Ishikawa (cell line): ENCODE measurements at regions not wholly inside any gene's neighbourhood (a gene's known extent, or its start where the extent isn't known, plus 50 kb on each side); places are given as distances from the start of the nearest gene placed in this dataset.

Experiments used
- CEBPB ChIP-seq: IDR thresholded peaks from 2 replicates; pipeline ENCODE4 v1.6.1; 2012
- CREB1 ChIP-seq: IDR thresholded peaks from 2 replicates; pipeline ENCODE4 v1.6.1; 2012; ENCODE audit warnings: low read depth
- EGR1 ChIP-seq: IDR thresholded peaks from 2 replicates; pipeline ENCODE4 v1.6.1; 2012
- EP300 ChIP-seq: IDR thresholded peaks from 2 replicates; pipeline ENCODE4 v1.6.1; 2012; ENCODE audit warnings: borderline replicate concordance
- FOXM1 ChIP-seq: IDR thresholded peaks from 2 replicates; pipeline ENCODE4 v1.6.1; 2012; ENCODE audit warnings: low read depth, borderline replicate concordance
- NFIC ChIP-seq: IDR thresholded peaks from 2 replicates; pipeline ENCODE4 v1.6.1; 2012
- RAD21 ChIP-seq: IDR thresholded peaks from 2 replicates; pipeline ENCODE4 v1.6.1; 2012; ENCODE audit warnings: low read depth
- TAF1 ChIP-seq: IDR thresholded peaks from 2 replicates; pipeline ENCODE4 v1.6.1; 2012; ENCODE audit warnings: low read depth, mild to moderate bottlenecking
- TCF12 ChIP-seq: IDR thresholded peaks from 2 replicates; pipeline ENCODE4 v1.6.1; 2012; ENCODE audit warnings: low read depth
- TEAD4 ChIP-seq: IDR thresholded peaks from 2 replicates; pipeline ENCODE4 v1.6.1; 2012
- USF1 ChIP-seq: IDR thresholded peaks from 2 replicates; pipeline ENCODE4 v1.6.1; 2012
- YY1 ChIP-seq: IDR thresholded peaks from 2 replicates; pipeline ENCODE4 v1.6.1; 2012; ENCODE audit warnings: low read depth
- ZBTB7A ChIP-seq: IDR thresholded peaks from 2 replicates; pipeline ENCODE4 v1.6.1; 2012; ENCODE audit warnings: low read depth
- TF ChIP-seq, protein P1 (sequence below): IDR thresholded peaks from 2 replicates; pipeline ENCODE4 v1.6.1; 2012; ENCODE audit warnings: low read depth, mild to moderate bottlenecking
- TF ChIP-seq, protein P2 (sequence below): IDR thresholded peaks from 2 replicates; pipeline ENCODE4 v1.6.1; 2012

DNA sequence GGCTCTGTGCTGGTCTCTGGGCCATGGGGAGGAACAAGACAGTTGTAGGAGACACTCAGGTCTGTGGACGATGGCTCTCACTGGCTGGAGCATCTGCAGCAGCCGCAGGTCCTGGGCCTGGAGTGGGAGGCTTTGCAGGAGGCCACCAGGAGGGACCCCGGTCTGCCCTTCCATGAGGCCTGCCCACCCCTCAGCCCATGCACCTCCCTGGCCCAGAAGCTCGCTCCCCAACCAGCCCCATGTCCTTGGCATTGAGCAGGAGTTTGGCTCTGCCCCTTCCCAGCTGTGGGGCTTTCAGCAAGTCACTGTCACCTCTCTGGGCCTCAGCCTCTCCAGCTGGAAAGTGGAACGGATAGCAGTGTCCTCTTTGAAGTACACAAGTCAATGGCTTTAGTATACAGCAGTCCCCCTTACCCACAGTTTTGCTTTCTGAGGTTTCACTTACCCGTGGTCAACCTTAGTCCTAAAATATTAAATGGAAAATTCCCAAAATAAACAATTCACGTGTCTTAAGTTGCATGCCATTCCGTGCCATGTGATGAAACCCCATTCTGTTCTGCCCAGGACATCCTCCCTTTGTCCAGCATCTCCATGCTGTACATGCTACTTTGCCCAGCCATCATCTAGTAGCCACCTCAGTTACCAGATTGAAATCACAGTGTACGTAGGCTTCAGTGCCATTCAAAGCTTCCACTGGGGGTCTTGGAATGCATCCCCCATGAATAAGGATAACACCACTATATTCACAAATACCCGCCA lies 104.0 kb downstream of the CPZ start:
- TF ChIP-seq USF1 (no peak), ZBTB7A (no peak), CEBPB (no peak)

- TF ChIP-seq TAF1, result no peak
- TF ChIP-seq, protein P1, sequence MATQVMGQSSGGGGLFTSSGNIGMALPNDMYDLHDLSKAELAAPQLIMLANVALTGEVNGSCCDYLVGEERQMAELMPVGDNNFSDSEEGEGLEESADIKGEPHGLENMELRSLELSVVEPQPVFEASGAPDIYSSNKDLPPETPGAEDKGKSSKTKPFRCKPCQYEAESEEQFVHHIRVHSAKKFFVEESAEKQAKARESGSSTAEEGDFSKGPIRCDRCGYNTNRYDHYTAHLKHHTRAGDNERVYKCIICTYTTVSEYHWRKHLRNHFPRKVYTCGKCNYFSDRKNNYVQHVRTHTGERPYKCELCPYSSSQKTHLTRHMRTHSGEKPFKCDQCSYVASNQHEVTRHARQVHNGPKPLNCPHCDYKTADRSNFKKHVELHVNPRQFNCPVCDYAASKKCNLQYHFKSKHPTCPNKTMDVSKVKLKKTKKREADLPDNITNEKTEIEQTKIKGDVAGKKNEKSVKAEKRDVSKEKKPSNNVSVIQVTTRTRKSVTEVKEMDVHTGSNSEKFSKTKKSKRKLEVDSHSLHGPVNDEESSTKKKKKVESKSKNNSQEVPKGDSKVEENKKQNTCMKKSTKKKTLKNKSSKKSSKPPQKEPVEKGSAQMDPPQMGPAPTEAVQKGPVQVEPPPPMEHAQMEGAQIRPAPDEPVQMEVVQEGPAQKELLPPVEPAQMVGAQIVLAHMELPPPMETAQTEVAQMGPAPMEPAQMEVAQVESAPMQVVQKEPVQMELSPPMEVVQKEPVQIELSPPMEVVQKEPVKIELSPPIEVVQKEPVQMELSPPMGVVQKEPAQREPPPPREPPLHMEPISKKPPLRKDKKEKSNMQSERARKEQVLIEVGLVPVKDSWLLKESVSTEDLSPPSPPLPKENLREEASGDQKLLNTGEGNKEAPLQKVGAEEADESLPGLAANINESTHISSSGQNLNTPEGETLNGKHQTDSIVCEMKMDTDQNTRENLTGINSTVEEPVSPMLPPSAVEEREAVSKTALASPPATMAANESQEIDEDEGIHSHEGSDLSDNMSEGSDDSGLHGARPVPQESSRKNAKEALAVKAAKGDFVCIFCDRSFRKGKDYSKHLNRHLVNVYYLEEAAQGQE, result no peak
These were observed 103.0 kb downstream of the CPZ start for GRCh38 chr4:8695237-8696219.

GRCh38 chr4:8694651-8695151 lies 102.1 kb downstream of the CPZ start:
- TF ChIP-seq CREB1 (no peak), CEBPB (no peak), TEAD4 (no peak), EGR1 (no peak), USF1 (no peak), NFIC (no peak), TCF12 (no peak), RAD21 (no peak), ZBTB7A (no peak), FOXM1 (no peak), YY1 (no peak), EP300 (no peak), TAF1 (no peak)
- TF ChIP-seq, protein P1, result no peak
- TF ChIP-seq, protein P2, sequence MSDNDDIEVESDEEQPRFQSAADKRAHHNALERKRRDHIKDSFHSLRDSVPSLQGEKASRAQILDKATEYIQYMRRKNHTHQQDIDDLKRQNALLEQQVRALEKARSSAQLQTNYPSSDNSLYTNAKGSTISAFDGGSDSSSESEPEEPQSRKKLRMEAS, result no peak

DNA sequence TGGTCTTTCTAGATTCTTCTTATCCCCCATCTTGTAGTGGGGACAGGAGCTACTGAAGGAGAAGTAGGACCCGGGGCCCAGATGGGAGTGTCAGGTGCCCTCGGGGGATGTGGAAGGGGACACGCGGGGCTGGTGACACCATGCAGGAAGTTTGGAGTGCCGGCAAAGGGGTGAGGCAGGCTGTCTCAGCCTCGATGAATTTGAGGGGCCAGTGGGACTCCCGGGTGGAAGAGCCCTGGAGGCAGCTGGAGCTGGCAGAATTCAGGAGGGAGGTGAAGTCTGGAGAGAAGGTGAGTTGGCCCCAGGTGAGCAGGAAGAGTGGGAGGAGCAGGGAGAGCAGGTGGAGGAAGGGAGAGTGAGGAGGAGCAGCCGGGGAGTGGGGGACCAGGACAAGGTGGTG lies 101.7 kb downstream of the CPZ start:
- TF ChIP-seq CEBPB (no peak), TCF12 (no peak), EGR1 (no peak), CREB1 (no peak), USF1 (no peak)
- TF ChIP-seq, protein P1, result no peak
